Gastrocnemius medialis (tissue), 4 donors: ENCODE measurements at regions not wholly inside any gene's neighbourhood (a gene's known extent, or its start where the extent isn't known, plus 50 kb on each side); places are given as distances from the start of the nearest gene placed in this dataset.
"Not testable (repeated sequence)": the region's sequence is repeated elsewhere in the genome, so short reads cannot be mapped to it uniquely, and the experiment has no call there.

Experiments
- ATAC-seq, 2 donors: fragments of 150-250 bp; one replicate each; pipeline ENCODE4 v1.9.1; 2016
- DNase-seq, 2 donors: peaks; one replicate each; pipeline ENCODE4 v3.0.0-alpha.2; 2019
- H3K27ac ChIP-seq, 4 donors: fragments of 200-600 bp; sonication (generic); 1 replicate in 1 of 4; 2 replicates in 3 of 4; pipeline ENCODE4 v1.5.1; 2016 to 2018; ENCODE audit warnings: mild to moderate bottlenecking in 2 of 4, moderate library complexity in 1 of 4
- H3K27me3 ChIP-seq, 3 donors: fragments of 200-600 bp; sonication (generic) in 2 of 3; 1 replicate in 1 of 3; 2 replicates in 2 of 3; pipeline versions ENCODE4 v1.5.1 to v1.6.0; 2016 to 2019; ENCODE audit warnings: mild to moderate bottlenecking in 1 of 3, moderate library complexity in 1 of 3
- H3K36me3 ChIP-seq, 2 donors: fragments of 200-600 bp; sonication (generic) in 1 of 2; one replicate each; pipeline ENCODE4 v1.5.1; 2017 to 2018
- H3K4me1 ChIP-seq, 2 donors: fragments of 200-600 bp; sonication (generic) in 1 of 2; one replicate each; pipeline ENCODE4 v1.5.1; 2016 to 2017; ENCODE audit warnings: mild to moderate bottlenecking in 2 of 2
- H3K4me3 ChIP-seq, 4 donors: fragments of 200-600 bp; sonication (generic) in 3 of 4; 1 replicate in 1 of 4; 2 replicates in 3 of 4; pipeline ENCODE4 v1.5.1; 2016 to 2019; ENCODE audit warnings: mild to moderate bottlenecking in 2 of 4
- H3K9me3 ChIP-seq, 3 donors: fragments of 200-600 bp; sonication (generic) in 2 of 3; 1 replicate in 1 of 3; 2 replicates in 2 of 3; pipeline ENCODE4 v1.5.1; 2016 to 2019
- CTCF ChIP-seq, 5 experiments: fragments of 450-650 bp in 3 of 5; fragments of 200-600 bp in 2 of 5; sonication (generic) in 2 of 5; IDR thresholded peaks in 4 of 5; conservative IDR thresholded peaks in 1 of 5; 1 replicate in 4 of 5; 2 replicates in 1 of 5; pipeline ENCODE4 v1.5.1; 2016 to 2019; ENCODE audit warnings: antibody characterized with exemption in 5 of 5, mild to moderate bottlenecking in 3 of 5, moderate library complexity in 3 of 5
- POLR2A ChIP-seq, 2 donors: fragments of 450-650 bp; IDR thresholded peaks; one replicate each; pipeline ENCODE4 v1.6.1; 2017; ENCODE audit warnings: antibody characterized with exemption in 2 of 2, mild to moderate bottlenecking in 2 of 2, moderate library complexity in 2 of 2
- in situ Hi-C, 4 donors: fragments of 200-750 bp; cut with MboI; loops; one replicate each; pipeline versions ENCODE4 v1.15.0 to v1.8.0; 2017; ENCODE audit warnings: low sequenced_read_pairs in 4 of 4
- intact Hi-C: fragments of 100-400 bp; cut with DNase I; formaldehyde crosslinking; loops from one replicate; pipeline ENCODE4 v1.15.1; 2023; ENCODE audit warnings: low total_unique reads

- DNase-seq (no peak), ATAC-seq (no peak)
- TF ChIP-seq CTCF (IDR thresholded peaks at IDR 0.05 in 4 of 5, conservative IDR thresholded peaks at IDR 0.05 in 1 of 5), result no peak
- no peak for TF ChIP-seq POLR2A (IDR thresholded peaks at IDR 0.05)
- Histone ChIP-seq H3K27ac (no peak overlapping the region), H3K36me3 (no peaks in the 10 kb centered on the region), H3K9me3 (peaks cover 0 to 16% (median 0%) of the 10 kb centered on the region in 3 donors), H3K4me1 (no peaks in the 10 kb centered on the region), H3K27me3 (no peaks in the 10 kb centered on the region), H3K4me3 (no peak overlapping the region)
- in situ Hi-C loops (no loop called here), intact Hi-C loops (no loop called here)
Observed at GRCh38 chr9:7433508-7434292, 365.9 kb downstream of the DMAC1 start.

GRCh38 chr9:7432989-7433388, 366.6 kb downstream of the DMAC1 start:
- DNase-seq (no peak), ATAC-seq (no peak)
- Histone ChIP-seq H3K36me3 (no peaks in the 10 kb centered on the region), H3K4me1 (no peaks in the 10 kb centered on the region), H3K9me3 (peaks cover 0 to 16% (median 0%) of the 10 kb centered on the region in 3 donors), H3K27ac (no peak overlapping the region), H3K27me3 (no peaks in the 10 kb centered on the region), H3K4me3 (no peak overlapping the region)
- intact Hi-C loops (no loop called here), in situ Hi-C loops (no loop called here)
- TF ChIP-seq CTCF (IDR thresholded peaks at IDR 0.05 in 4 of 5, conservative IDR thresholded peaks at IDR 0.05 in 1 of 5) (no peak), POLR2A (IDR thresholded peaks at IDR 0.05) (no peak)

DNA sequence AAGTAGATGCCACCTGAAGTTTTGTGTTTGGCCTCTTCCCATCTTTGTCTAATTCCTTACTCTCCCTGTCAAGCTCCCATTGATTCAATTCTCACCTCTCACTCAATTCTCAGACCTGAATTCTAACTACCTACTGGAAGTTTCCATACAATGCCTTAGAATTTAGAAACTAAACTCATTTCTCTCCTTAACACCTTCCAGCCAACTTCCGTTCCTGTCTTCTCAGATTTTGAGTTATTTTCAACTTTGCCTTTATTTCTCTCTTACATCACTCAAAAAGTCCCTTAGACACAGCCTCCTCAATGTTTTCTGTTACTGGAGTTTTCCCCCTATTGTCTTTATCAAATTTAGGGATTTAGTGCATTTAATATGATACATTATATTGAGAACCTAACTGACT, 382.2 kb downstream of the DMAC1 start:
- H3K27ac ChIP-seq, ATAC-seq, intact Hi-C loops, H3K4me3 ChIP-seq, H3K4me1 ChIP-seq, in situ Hi-C loops, DNase-seq, H3K27me3 ChIP-seq, H3K9me3 ChIP-seq, H3K36me3 ChIP-seq: not testable (repeated sequence)

DNA sequence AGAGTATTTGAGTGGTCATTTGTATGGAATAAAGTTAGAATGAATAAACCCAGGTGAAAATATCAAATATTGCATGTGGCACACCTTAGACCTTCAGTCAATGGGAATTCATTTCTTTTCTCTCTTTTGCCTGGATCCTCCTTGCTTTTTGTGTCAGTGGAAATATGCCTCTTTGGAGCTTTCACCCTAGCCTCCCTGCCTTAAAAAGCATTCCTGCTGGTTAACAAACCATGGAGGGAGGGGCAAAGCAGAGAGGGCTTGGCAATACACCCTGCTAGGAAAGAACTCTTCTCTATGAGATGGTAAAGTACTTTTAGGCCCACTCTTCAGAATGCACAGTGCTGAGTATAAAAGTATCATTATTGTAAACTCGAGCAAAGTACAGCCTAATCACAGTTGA, 383.7 kb downstream of the DMAC1 start:
- H3K36me3 ChIP-seq, result no peaks in the 10 kb centered on the region
- H3K27me3 ChIP-seq, result no peaks in the 10 kb centered on the region
- intact Hi-C loops (no loop called here), in situ Hi-C loops (no loop called here)
- TF ChIP-seq CTCF (IDR thresholded peaks at IDR 0.05 in 4 of 5, conservative IDR thresholded peaks at IDR 0.05 in 1 of 5), result no peak
- TF ChIP-seq POLR2A (IDR thresholded peaks at IDR 0.05), result no peak
- no peaks in the 10 kb centered on the region for H3K4me1 ChIP-seq
- no peak overlapping the region for H3K27ac ChIP-seq
- no peaks in the 10 kb centered on the region for H3K9me3 ChIP-seq
- no peak for ATAC-seq
- H3K4me3 ChIP-seq, result no peak overlapping the region
- no peak for DNase-seq

- Histone ChIP-seq H3K4me3 (no peak overlapping the region), H3K36me3 (no peaks in the 10 kb centered on the region), H3K27ac (no peak overlapping the region), H3K27me3 (no peaks in the 10 kb centered on the region), H3K9me3 (no peaks in the 10 kb centered on the region), H3K4me1 (no peaks in the 10 kb centered on the region)
- in situ Hi-C loops (no loop called here), intact Hi-C loops (no loop called here)
- ATAC-seq, result no peak
- DNase-seq, result no peak
- TF ChIP-seq CTCF (IDR thresholded peaks at IDR 0.05 in 4 of 5, conservative IDR thresholded peaks at IDR 0.05 in 1 of 5), result no peak
- no peak for TF ChIP-seq POLR2A (IDR thresholded peaks at IDR 0.05)
Observed at GRCh38 chr9:7408845-7409244, 390.7 kb downstream of the DMAC1 start.
